ENCODE measurements at regions not wholly inside any gene's neighbourhood (a gene's known extent, or its start where the extent isn't known, plus 50 kb on each side); places are given as distances from the start of the nearest gene placed in this dataset.
"Not testable (repeated sequence)": the region's sequence is repeated elsewhere in the genome, so short reads cannot be mapped to it uniquely, and the experiment has no call there.

- H3K4me3 ChIP-seq, result no peak overlapping the region
- intact Hi-C loops (cut with DNase I), result no loop called here
- DNase-seq (no peak), ATAC-seq (no peak)
- no peak for TF ChIP-seq CTCF (IDR thresholded peaks at IDR 0.05)
- no peaks in the 10 kb centered on the region for H3K36me3 ChIP-seq
- no peaks in the 10 kb centered on the region for H3K9me3 ChIP-seq
- no peaks in the 10 kb centered on the region for H3K4me1 ChIP-seq
- no peaks in the 10 kb centered on the region for H3K27me3 ChIP-seq (ENCODE audit: low read depth)
- no peak overlapping the region for H3K27ac ChIP-seq
These were observed 125.1 kb upstream of the TSPAN8 start for GRCh38 chr12:71282925-71283324.

GRCh38 chr12:71282020-71282419 lies 124.2 kb upstream of the TSPAN8 start:
- H3K4me1 ChIP-seq, result no peaks in the 10 kb centered on the region
- no peak overlapping the region for H3K4me3 ChIP-seq
- DNase-seq (no peak), ATAC-seq (no peak)
- TF ChIP-seq CTCF (IDR thresholded peaks at IDR 0.05), result no peak
- no peaks in the 10 kb centered on the region for H3K27me3 ChIP-seq (ENCODE audit: low read depth)
- H3K9me3 ChIP-seq, result no peaks in the 10 kb centered on the region
- intact Hi-C loops (cut with DNase I), result no loop called here
- H3K27ac ChIP-seq, result no peak overlapping the region
- no peaks in the 10 kb centered on the region for H3K36me3 ChIP-seq

DNA sequence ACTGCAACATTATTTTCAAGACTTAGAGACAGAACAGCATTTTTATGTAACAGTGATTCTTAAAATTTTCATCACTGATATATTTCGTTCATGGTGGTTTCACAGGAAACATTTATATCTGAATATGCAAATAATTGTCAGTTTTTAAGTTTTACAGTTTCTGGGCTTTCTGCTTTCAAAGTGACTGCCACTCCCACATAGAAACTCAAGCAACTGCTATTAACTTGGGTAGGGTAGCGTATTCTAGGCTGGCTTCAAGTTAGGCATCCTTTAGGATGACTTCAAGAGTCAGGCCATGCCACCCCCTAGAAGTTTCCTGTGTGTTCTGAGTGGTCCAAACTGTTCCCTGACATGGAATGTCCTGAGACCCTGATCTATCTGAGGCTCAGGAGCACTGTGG lies 123.6 kb upstream of the TSPAN8 start:
- Histone ChIP-seq H3K9me3 (no peaks in the 10 kb centered on the region), H3K4me3 (no peak overlapping the region), H3K27ac (no peak overlapping the region), H3K4me1 (no peaks in the 10 kb centered on the region), H3K36me3 (no peaks in the 10 kb centered on the region), H3K27me3 (ENCODE audit: low read depth) (no peaks in the 10 kb centered on the region)
- DNase-seq (no peak), ATAC-seq (no peak)
- intact Hi-C loops (cut with DNase I), result no loop called here
- no peak for TF ChIP-seq CTCF (IDR thresholded peaks at IDR 0.05)

GRCh38 chr12:71277866-71278265 lies 120.1 kb upstream of the TSPAN8 start:
- Histone ChIP-seq H3K36me3 (no peaks in the 10 kb centered on the region), H3K27ac (no peak overlapping the region), H3K4me1 (no peaks in the 10 kb centered on the region), H3K9me3 (no peaks in the 10 kb centered on the region), H3K27me3 (ENCODE audit: low read depth) (no peaks in the 10 kb centered on the region), H3K4me3 (no peak overlapping the region)
- no peak for DNase-seq
- no peak for TF ChIP-seq CTCF (IDR thresholded peaks at IDR 0.05)
- ATAC-seq, result no peak
- intact Hi-C loops (cut with DNase I), result no loop called here

DNA sequence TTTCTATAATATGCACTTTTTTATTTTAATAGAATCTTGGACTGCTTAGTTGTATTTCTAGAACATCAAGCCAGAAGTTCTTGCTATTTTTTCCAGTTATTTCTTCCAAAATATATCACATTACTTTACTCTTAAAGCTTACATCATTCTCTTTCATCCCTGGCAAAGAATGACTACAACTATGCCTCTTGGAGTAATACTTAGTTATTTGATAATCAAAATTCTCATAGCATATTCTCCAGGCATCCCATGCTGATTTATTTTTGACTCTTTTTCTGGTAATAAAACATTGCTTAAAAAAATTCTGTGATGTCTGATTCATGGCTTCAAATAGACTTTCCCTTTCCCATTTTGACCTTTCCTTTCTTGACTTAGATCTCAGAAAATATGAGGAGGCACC lies 118.7 kb upstream of the TSPAN8 start:
- Histone ChIP-seq H3K4me1 (no peaks in the 10 kb centered on the region), H3K27ac (no peak overlapping the region), H3K36me3 (no peaks in the 10 kb centered on the region), H3K9me3 (no peaks in the 10 kb centered on the region), H3K27me3 (ENCODE audit: low read depth) (no peaks in the 10 kb centered on the region), H3K4me3 (no peak overlapping the region)
- TF ChIP-seq CTCF (IDR thresholded peaks at IDR 0.05), result no peak
- ATAC-seq (no peak), DNase-seq (no peak)
- intact Hi-C loops (cut with DNase I), result no loop called here

DNA sequence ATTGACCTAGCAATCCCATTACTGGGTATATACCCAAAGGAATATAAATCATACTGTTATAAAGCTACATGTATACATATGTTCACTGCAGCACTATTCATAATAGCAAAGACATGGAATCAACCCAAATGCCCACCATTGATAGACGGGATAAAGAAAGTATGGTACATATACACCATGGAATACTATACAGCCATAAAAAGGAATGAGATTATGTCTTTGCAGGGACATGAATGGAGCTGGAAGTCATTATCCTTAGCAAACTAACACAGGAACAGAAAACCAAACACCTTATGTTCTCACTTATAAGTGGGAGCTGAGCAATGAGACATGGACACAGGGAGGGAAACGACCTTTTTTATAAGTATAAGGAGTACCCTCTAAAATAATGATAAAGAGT lies 113.0 kb upstream of the TSPAN8 start:
- ATAC-seq; DNase-seq; H3K27ac ChIP-seq; H3K9me3 ChIP-seq; intact Hi-C loops (cut with DNase I); H3K36me3 ChIP-seq; H3K4me3 ChIP-seq; H3K4me1 ChIP-seq; H3K27me3 ChIP-seq (ENCODE audit: low read depth): not testable (repeated sequence)
